ENCODE measurements at regions not wholly inside any gene's neighbourhood (a gene's known extent, or its start where the extent isn't known, plus 50 kb on each side); places are given as distances from the start of the nearest gene placed in this dataset.

- no peak for DNase-seq (ENCODE audit: low read depth in 2 of 2)
Observed at GRCh38 chr6:43909474-43910148, 139.6 kb downstream of the VEGFA start.

- DNase-seq (ENCODE audit: low read depth in 2 of 2): no peak
Observed at GRCh38 chr6:43907789-43908472, 137.9 kb downstream of the VEGFA start.

GRCh38 chr6:43907312-43907711 is 137.3 kb downstream of the VEGFA start:
- DNase-seq (ENCODE audit: low read depth in 2 of 2): no peak

- DNase-seq (ENCODE audit: low read depth in 2 of 2): peak; percentile 5 to 38
Observed at GRCh38 chr6:43904311-43905123, 134.5 kb downstream of the VEGFA start.

GRCh38 chr6:43903739-43904290 is 133.8 kb downstream of the VEGFA start:
- DNase-seq (ENCODE audit: low read depth in 2 of 2): no peak

- no peak for DNase-seq (ENCODE audit: low read depth in 2 of 2)
Observed at GRCh38 chr6:43901733-43902230, 131.8 kb downstream of the VEGFA start.

- no peak for DNase-seq (ENCODE audit: low read depth in 2 of 2)
Observed at GRCh38 chr6:43900916-43901732, 131.1 kb downstream of the VEGFA start.

- no peak for DNase-seq (ENCODE audit: low read depth in 2 of 2)
Observed at GRCh38 chr6:43900560-43900915, 130.5 kb downstream of the VEGFA start.

GRCh38 chr6:43899830-43900229 is 129.8 kb downstream of the VEGFA start:
- DNase-seq (ENCODE audit: low read depth in 2 of 2): no peak

GRCh38 chr6:43898358-43899131 is 128.5 kb downstream of the VEGFA start:
- no peak for DNase-seq (ENCODE audit: low read depth in 2 of 2)

- no peak for DNase-seq (ENCODE audit: low read depth in 2 of 2)
Observed at GRCh38 chr6:43897571-43898302, 127.7 kb downstream of the VEGFA start.

- no peak for DNase-seq (ENCODE audit: low read depth in 2 of 2)
Observed at GRCh38 chr6:43896329-43897255, 126.6 kb downstream of the VEGFA start.

- no peak for DNase-seq (ENCODE audit: low read depth in 2 of 2)
Observed at GRCh38 chr6:43895656-43896328, 125.8 kb downstream of the VEGFA start.

GRCh38 chr6:43893073-43893472 is 123.1 kb downstream of the VEGFA start:
- DNase-seq (ENCODE audit: low read depth in 2 of 2): no peak

- no peak for DNase-seq (ENCODE audit: low read depth in 2 of 2)
Observed at GRCh38 chr6:43891072-43891870, 121.3 kb downstream of the VEGFA start.

- DNase-seq (ENCODE audit: low read depth in 2 of 2): no peak
Observed at GRCh38 chr6:43890197-43891062, 120.4 kb downstream of the VEGFA start.

All from lung microvascular endothelial cell (primary cell).